GM12892 (cell line): ENCODE measurements at regions not wholly inside any gene's neighbourhood (a gene's known extent, or its start where the extent isn't known, plus 50 kb on each side); places are given as distances from the start of the nearest gene placed in this dataset.

ENCODE experiments used
- POLR2A ChIP-seq: IDR thresholded peaks from 2 replicates; pipeline ENCODE4 v1.6.1; 2011; ENCODE audit warnings: low read depth, low read length, control low read depth
- POLR2AphosphoS5 ChIP-seq: IDR thresholded peaks from 2 replicates; pipeline ENCODE4 v1.6.1; 2011; ENCODE audit warnings: low read depth, low read length, control low read depth
- TAF1 ChIP-seq: IDR thresholded peaks from 2 replicates; pipeline ENCODE4 v1.6.1; 2011; ENCODE audit warnings: low read depth, mild to moderate bottlenecking, control low read depth, low read length, borderline replicate concordance

GRCh38 chr3:104214277-104214676 lies 1152.4 kb upstream of the ALCAM start:
- TF ChIP-seq POLR2AphosphoS5, result no peak
- no peak for TF ChIP-seq POLR2A
- no peak for TF ChIP-seq TAF1
